ENCODE measurements at regions not wholly inside any gene's neighbourhood (a gene's known extent, or its start where the extent isn't known, plus 50 kb on each side); places are given as distances from the start of the nearest gene placed in this dataset.

GRCh38 chr6:145003145-145003544, 718.0 kb downstream of the UTRN start:
- no peak for DNase-seq

- DNase-seq, result no peak
These were observed 721.8 kb downstream of the UTRN start for GRCh38 chr6:145006914-145007313.

DNA sequence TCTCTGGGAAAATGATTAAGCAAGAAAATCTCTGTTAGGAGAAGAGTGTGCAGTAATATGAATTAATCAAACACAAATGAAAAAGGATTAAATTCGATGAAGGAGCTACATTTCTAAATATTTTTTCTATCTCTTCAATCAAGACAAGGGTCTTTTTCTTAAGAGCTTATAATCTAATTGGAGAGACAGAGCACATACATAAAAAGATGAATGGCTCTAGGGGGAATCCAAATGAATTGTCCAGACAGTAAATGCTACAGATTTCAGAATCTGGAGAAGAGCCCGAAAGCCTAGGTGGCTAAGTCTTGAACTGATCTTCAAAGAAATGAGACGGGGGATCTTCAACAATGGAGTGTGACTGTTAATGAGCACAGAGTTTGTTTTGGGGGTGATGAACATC, 723.6 kb downstream of the UTRN start:
- no peak for DNase-seq

- no peak for DNase-seq
These were observed 724.6 kb downstream of the UTRN start for GRCh38 chr6:145009711-145010110.

DNA sequence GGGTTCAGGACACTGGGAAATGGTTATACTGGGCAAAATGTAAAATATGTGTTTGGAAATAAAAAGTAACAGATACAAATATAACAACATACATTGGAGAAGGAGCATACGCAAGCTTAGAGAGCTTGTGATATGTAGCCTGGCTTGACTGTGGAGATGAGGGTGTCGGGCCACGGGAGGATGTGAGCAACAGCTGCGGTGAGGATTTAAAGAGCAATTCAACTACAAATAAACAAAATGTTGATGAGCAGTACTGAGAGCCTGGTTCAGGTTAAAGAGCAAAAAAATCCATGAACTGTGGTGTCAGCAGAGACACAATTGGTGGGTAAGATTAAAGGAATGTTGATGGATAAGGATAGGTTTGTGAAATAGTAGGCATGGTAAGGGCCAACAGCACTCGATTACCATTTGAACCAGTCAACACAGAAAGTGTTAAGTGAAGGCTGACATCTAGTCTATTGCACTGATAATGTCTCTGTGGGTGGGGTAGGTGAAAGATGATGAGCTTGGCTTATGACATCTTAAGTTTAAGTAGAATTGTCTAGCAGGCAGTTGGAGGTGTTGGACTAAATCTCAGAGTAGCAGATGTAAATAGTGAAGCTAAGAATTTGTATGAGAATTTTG, 723.2 kb downstream of the EPM2A start:
- DNase-seq, result no peak

DNA sequence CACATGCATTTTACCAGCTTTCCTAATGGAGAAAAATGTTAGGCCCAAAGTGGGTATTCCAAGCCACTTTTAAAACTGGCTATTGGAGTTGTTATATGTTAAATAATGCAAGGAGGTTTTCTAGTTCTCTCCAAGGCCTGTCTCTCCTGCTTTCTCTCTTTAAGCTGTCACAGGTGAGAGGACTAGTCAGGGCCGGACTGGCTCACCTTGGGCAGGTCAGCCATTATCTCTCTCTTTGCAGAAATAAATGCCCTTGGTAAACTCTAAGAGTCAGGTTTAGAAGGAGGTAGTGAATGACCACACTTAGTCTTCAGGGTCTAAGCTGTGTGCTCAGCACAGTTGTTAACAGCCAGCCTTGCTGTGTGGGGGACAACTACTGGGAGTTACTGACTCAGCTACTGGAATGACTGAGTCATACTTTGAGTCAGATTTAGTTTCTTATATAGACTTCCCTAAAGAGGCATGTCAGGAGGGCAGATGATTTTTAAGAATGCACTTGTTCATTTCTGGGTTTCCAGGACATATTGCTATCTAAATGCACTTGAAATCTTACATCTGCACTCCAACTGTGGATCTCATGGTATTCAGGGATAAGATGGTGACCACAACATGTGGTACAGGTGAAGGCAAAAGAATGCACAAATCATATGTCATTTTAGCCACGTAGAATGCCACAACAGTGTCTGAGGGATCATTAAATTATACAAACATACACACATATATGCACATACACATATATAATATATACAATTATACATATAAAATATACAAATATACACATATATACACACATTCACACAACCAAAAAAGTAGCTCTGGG, 719.4 kb downstream of the EPM2A start:
- no peak for DNase-seq

GRCh38 chr6:145017051-145017450, 718.3 kb downstream of the EPM2A start:
- DNase-seq, result no peak

DNA sequence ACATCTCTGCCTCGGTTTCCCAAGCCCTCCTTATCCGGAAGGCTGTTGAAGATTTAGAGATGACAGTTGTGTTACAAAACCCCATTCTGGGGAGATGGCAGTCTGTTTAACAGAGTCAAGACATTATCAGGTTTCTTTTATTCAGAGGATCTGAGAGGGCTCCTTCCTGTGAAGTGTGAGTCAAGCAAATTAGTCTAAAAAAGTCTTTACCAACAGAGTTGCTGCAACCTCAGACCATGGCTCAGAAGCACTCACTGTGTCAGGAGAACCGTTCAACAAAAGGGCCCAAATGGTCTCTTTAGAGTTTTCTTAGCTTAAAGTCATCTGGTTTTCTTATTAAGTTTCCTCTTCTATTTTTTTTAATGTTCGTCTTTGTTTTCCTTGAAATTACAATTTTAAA, 717.8 kb downstream of the EPM2A start:
- DNase-seq, result no peak

DNA sequence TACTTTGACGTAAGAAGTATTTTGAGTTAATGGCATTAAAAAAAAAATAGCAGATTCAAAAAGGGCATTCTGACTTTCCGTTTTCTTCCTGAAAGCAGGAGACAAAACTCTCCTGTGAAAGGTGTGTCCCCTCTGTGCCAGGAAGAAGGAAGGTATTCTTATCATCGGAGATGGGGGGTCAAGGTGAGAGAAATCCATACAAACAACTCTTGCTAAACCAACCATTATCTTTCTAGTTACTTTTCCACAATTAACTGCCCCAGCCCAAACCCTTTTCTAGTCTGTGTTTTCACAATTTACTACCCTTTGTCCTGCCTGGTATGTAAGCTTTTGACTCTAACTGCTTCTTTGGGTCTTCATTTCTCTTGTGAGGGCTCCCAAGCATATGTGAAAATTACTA, 717.3 kb downstream of the EPM2A start:
- no peak for DNase-seq

- no peak for DNase-seq
These were observed 715.2 kb downstream of the EPM2A start for GRCh38 chr6:145020114-145020513.

- no peak for DNase-seq
These were observed 714.8 kb downstream of the EPM2A start for GRCh38 chr6:145020543-145020942.

DNA sequence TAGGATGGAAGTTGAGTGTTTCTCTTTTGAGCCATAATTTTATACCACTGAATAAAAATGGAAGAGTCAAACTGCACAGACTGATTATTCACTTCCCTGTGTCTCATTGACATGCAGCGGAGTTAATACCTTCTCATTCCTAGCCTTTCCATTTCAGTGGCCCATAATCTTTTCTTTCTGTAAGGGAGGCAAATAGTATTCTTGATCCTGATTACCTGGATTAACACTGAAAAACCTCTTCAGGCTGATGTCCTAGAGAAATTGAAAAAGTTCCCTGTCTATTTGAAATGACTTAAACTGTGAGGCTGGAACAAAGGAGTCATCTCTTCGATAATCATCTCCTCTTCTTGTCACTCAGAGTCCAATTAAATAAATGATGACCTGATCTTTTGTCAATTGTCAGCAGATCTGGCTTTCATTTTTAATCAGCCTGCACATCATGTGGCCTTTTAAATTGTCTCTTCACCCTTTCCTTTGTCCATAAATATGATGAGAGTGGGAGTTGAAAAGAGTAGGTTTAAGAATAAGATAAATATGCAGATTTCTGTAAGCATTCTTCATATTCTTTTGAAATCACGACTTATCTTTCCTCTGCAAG, 713.0 kb downstream of the EPM2A start:
- DNase-seq, result no peak

DNA sequence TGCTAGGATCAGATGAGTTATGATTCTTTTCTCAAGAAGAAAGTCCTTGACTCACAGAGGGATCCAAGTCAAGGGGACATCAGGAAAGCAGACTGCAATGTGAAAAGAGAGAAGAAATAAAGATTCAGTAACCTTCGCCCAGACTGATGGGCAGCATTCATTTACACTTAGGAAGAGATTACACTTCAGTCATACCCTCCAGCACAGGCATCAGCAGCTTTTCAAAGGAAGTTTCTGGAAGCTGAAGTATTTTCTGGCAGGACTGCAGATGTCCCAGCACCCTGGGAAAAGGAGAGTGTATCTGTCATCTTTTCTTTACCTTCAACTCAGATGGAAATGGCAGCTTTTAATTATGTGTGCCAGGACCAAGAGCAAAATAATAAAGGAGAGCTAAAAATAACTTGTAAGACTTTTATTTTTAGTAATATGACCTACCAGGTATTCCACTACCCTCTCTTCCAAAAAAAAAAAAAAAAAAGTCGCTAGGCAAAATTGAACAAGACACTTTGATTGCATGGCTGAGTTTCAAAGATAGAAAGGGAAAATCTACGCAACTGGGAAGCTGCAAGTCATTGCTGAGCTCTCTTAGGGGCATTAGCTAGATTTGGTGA, 712.1 kb downstream of the EPM2A start:
- DNase-seq, result no peak

DNA sequence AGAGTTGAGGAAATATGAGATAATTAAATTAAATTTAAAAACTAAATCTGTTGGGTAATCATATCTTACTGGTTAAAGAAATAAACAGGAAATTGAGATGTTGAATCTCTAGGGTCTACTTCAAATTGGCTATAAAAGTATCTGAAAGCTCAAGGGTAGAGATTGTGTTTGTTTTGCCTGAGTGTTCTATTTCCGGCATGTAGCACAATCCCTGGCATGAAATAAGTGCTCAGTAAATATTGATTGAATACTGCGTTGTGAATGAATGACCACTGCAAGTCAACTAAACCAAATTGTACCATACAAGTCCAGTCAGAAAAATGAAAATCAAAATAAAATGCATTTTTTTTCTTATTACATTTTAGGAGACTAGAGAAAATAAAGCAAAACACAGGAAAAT, 709.8 kb downstream of the EPM2A start:
- no peak for DNase-seq

DNA sequence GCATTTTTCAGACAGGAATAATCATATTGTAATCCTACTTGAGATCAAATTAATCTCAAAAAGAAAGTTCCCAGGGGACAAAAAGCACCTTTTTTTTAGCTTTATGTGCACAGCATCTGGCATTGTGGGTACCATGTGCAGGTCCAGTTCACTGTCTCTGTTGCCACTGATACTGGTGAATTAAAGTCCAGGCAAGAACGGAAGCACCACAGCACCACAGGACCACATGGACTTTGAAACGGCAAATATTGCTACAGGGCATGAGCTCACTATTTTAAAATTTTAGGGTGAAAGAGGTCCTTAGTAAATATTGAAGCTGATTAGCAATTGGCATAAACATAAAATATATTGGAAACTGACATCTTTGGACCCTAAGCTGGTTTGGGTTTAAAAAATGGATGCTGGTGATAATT, 709.0 kb downstream of the EPM2A start:
- DNase-seq, result no peak

DNA sequence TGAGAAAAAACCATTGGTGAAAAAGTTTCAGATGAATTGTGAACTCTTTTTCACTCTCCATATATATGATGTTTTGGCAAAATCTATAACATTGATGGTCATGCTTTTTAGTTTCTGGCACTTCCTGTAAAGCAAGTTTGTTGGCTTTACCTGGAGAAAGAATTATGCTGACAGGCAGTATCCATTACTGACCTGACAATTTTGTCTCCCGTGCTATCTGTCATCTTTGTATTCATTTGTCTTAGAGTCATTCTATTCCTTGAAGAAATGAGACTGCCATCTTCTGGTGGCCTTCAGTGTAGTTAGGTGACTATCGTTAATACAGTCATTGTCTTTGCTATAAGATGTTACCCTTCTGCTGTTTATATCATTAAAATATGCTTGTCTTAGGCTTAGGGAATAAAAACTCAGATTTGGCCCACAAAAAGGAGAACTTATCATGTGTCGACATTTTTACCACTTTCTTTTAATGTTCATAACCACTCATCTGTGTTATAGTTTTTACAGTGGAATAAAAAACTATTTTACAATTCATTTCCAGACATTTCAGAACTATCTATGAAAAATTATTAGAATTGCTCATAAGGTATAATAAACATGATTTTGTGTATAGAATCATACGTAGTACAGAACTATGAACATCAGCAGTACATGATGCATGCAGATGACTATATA, 707.0 kb downstream of the EPM2A start:
- DNase-seq, result no peak

- DNase-seq, result no peak
These were observed 704.3 kb downstream of the EPM2A start for GRCh38 chr6:145031001-145031400.

DNA sequence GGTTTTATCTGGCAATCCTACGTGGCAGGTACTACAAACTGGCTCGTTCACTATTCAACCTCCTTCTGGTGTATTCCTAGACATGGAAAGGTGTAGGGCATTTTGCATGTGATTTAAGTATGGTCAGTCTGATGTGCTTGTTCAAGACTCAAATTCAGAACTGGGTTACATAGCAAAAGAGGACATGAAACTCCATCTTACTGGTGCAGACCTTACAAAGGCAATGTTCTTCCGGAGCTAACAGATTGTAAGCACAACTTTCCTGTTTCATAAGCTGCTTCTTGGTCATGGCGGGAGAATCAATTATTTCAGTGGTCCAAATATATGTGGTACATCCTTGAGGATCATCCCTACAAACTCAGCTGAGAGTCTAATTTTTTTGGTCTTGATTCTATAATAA, 703.4 kb downstream of the EPM2A start:
- DNase-seq, result no peak

DNA sequence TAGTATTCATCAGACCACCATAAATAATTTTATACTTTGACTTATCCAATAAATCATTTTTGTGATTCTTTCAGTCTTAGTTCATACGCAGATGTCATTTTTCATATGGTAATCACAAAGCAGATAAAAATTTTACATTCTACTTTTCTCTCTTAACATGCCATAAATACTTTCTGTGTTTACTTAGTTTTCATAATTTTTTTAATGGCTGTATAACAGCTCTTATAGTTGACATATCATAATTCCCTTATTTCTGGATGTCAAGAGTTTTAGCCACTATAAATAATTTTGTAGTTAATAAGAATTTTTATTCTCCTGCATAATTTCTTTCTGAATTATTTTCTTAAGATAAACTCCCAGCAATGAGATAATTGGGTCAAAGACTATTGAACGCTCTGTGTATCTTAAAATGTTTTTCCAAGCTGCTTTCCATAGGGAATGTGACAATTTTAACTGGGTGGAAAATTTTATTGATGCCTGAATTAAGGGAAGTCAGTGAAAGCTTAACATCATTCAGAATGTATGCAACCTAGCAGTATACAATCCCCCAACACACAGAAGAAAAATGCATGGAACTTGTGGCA, 702.7 kb downstream of the EPM2A start:
- no peak for DNase-seq

GRCh38 chr6:145034664-145035063, 700.7 kb downstream of the EPM2A start:
- DNase-seq, result no peak

DNA sequence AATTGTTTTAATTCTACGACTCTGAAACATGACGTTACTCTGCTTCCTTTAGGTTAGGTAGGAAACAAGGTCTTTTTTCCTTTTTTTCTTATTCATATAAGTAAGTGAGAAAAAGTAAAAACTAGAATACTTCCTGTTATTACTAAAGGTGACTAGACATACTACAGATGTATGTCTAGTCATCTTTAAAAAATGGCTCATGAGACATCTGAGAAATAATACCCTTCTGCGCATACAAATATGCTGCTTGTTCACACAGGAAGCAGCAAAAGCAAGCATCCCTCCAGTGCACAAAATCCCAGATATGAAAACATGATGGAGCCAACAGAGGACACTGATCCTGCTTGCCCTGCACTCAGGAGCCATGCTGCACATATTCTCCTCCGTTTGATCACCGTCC, 699.1 kb downstream of the EPM2A start:
- no peak for DNase-seq

DNA sequence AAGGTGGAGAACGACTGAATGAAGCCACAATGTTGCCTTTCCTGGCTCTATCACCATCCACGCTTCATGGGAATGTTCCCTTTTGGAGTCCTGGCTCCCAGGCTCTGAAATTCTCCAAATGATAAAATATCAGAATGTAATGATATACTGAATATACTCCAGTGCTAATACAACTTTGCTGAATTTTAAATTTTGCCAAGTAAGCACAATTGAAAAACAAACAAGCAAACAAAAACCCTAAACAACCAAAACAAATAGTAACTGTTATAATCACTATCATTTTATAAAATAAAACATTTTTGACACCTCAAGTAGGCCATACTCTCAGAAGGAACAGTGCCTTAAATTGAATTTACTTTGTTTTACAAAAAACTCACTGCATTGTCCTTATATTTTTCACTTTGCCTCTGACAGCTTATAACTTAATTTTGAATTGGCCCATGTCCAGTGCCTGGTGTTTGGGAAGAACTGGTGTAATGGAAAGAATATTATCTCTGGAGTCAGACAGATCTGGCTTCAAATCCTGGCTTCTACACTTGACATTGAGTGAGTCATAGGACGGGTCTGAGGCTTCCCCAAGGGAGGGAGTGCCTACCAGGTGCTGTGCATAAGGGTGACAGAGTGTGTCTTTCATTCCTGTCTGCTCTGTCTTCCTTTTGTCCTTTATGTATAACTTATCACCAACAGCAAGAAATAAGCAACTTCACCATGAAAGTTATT, 698.3 kb downstream of the EPM2A start:
- DNase-seq, result no peak

Measured in NCI-H1694 treated with DMSO at 0.1 percent for 48 hours (cell line).